ENCODE measurements at regions not wholly inside any gene's neighbourhood (a gene's known extent, or its start where the extent isn't known, plus 50 kb on each side); places are given as distances from the start of the nearest gene placed in this dataset.

- TF ChIP-seq ATF4 (CRISPR knock-in tag; IDR thresholded peaks at IDR 0.05) = peak in 1 of 2 experiments; percentile 97; a peak in 2 of 4 replicates
Measured at GRCh38 chr2:217010173-217010572, 150.3 kb upstream of the TNP1 start (continued).

GRCh38 chr2:217008794-217009193, 148.9 kb upstream of the TNP1 start:
- in situ Hi-C loops (cut with HindIII; ENCODE audit: extremely low pct_ligation_motif_present, low pct_unique_long_range_greater_than_20kb) (no loop called here), intact Hi-C loops (cut with micrococcal nuclease; ENCODE audit: unreplicated experiment) (no loop called here)
- Histone ChIP-seq H3K27ac (ENCODE audit: extremely low read length, insufficient read depth, low read length) (no peak overlapping the region), H3K4me1 (ENCODE audit: insufficient read depth, low read length) (peaks cover 9% of the 10 kb centered on the region; the same call in 1 of the 2 replicates), H3K9me3 (ENCODE audit: low read length) (no peaks in the 10 kb centered on the region), H2AFZ (ENCODE audit: low read length) (no peak overlapping the region), H3K4me3 (replicated peaks in 1 of 3; ENCODE audit: insufficient read depth in 1 of 3, low read depth in 2 of 3, low read length in 3 of 3) (no peak overlapping the region), H3K36me3 (replicated peaks in 1 of 2; ENCODE audit: control insufficient read depth in 1 of 2, insufficient read depth in 2 of 2, low read length in 2 of 2) (no peaks in the 10 kb centered on the region), H3K4me2 (ENCODE audit: low read depth, low read length) (no peak overlapping the region), H3K79me2 (ENCODE audit: insufficient read depth, low read length) (no peaks in the 10 kb centered on the region), H3K27me3 (ENCODE audit: control insufficient read depth in 1 of 2, insufficient read depth in 2 of 2, low read length in 2 of 2) (no peaks in the 10 kb centered on the region), H3K9ac (ENCODE audit: insufficient read depth, low read depth, low read length) (no peak overlapping the region), H4K20me1 (ENCODE audit: insufficient read depth, low read length) (no peaks in the 10 kb centered on the region)
- ChIA-PET CTCF (ENCODE audit: low intra/inter-chr PET ratio, low total read pairs) (no interaction called here), POLR2A (no interaction called here)
- TF ChIP-seq ZNF281 (CRISPR knock-in tag; IDR thresholded peaks at IDR 0.05; ENCODE audit: borderline replicate concordance) (no peak), FLYWCH1 (CRISPR knock-in tag; IDR thresholded peaks at IDR 0.05) (no peak), ERF (CRISPR knock-in tag; IDR thresholded peaks at IDR 0.05) (no peak), CBX2 (IDR thresholded peaks at IDR 0.05; ENCODE audit: low read depth, low read length) (no peak), CBX2 (CRISPR knock-in tag; IDR thresholded peaks at IDR 0.05; ENCODE audit: low read depth) (no peak), NCOA1 (CRISPR knock-in tag; IDR thresholded peaks at IDR 0.05) (no peak), DPF2 (CRISPR knock-in tag; IDR thresholded peaks at IDR 0.05; ENCODE audit: borderline replicate concordance, low read depth) (no peak), PLSCR1 (CRISPR knock-in tag; IDR thresholded peaks at IDR 0.05; ENCODE audit: borderline replicate concordance) (no peak), NR1H2 (CRISPR knock-in tag; IDR thresholded peaks at IDR 0.05; ENCODE audit: borderline replicate concordance, low read depth) (no peak), FOSL2 (CRISPR knock-in tag; IDR thresholded peaks at IDR 0.05) (no peak), SP140L (CRISPR knock-in tag; IDR thresholded peaks at IDR 0.05; ENCODE audit: borderline replicate concordance) (no peak), KLF16 (CRISPR knock-in tag; IDR thresholded peaks at IDR 0.05) (no peak), CHD2 (IDR thresholded peaks at IDR 0.05; ENCODE audit: low read depth, low read length) (no peak), GATA4 (IDR thresholded peaks at IDR 0.05; ENCODE audit: borderline replicate concordance, low read depth) (no peak), ZFP1 (CRISPR knock-in tag; IDR thresholded peaks at IDR 0.05) (no peak), ZNF367 (CRISPR knock-in tag; IDR thresholded peaks at IDR 0.05; ENCODE audit: borderline replicate concordance) (no peak), ZNF841 (CRISPR knock-in tag; IDR thresholded peaks at IDR 0.05; ENCODE audit: borderline replicate concordance) (no peak)
- WGBS (ENCODE audit: low lambda C conversion rate) = 45% methylated on average over 2 of the region's 2 CpGs
- BruUV-seq (replicated peaks) = no TSS peak
- ATAC-seq (no peak), FAIRE-seq (no peak), DNase-seq (ENCODE audit: low spot score) (no peak)
